Right lung (tissue), 2 donors: ENCODE measurements at regions not wholly inside any gene's neighbourhood (a gene's known extent, or its start where the extent isn't known, plus 50 kb on each side); places are given as distances from the start of the nearest gene placed in this dataset.
A peak's percentile ranks its signal among the peaks of the same experiment; 100 is the strongest.

ENCODE experiments used
- DNase-seq, 2 donors: peaks; one replicate each; pipeline ENCODE4 v3.0.0-alpha.2; 2013

DNA sequence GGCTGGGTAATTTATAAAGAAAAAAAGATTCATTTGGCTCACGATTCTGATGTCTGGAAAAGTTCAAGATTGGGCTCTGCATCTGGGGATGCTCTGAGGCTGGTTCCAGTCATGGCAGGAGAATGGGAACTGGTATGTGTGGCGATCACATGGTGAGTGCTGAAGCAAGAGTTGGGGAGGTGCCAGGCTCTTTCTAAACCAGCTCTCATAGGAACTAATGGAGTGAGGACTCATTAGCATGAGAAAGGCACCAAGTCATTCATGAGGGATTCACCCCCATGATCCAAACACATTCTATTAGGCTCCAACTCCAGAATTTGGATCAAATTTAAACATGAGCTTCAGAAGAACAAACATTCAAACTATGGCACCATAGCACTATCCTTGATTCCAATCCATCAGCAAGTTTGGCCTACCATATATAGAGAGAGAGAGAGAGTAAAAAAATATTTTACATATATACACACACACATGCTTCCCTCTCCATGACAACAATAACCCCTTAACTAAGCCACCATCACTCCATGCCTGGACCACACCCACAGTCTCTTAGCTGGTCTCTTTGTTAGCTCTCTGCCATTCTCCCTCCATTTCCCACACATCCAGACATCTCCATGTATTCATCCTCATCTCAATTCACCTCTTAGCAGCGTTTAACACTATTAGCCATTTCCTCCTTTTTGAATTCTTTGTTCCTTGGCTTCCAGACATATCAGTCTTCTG, 57.9 kb downstream of the NPY start:
- DNase-seq = no peak

DNA sequence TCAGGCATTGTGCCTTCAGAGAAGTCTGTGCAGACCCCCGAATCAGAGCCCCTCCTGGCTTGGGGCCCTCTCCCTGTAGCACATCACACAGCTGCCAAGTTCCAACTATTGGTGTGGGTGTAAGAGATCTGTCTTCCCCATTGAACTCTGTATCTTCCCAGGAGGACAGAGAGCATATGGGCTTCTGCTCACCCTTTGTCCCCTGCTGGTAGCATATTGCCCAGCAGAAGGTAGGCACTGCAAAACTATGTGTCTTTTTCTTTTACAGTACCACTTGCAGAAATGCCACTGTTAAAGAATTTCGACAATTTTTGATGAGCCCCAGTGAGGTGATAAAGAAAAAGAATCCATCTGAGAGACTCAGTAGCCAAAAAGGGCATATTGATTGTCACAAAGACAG, 59.6 kb downstream of the NPY start:
- DNase-seq = no peak

DNA sequence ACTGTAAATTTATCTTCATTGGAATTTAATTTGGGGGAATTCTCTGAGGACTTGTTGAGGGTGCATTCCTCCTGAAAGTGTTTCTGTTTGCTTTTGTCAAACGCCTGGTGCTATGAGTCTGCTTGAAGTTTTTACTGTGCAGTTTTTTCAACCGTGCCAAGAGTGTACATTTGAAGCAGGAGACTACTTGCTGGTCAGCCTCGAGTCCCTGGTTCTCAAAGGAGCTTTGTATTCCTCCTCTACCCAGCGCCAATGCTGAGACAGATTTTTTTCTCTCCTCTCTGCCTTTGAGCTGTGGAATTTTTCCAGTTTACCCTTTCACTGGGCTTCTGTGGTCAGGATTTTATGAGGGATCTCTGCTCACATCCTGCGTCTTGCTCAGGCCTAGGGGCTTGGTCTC, 62.1 kb downstream of the NPY start:
- DNase-seq = no peak

DNA sequence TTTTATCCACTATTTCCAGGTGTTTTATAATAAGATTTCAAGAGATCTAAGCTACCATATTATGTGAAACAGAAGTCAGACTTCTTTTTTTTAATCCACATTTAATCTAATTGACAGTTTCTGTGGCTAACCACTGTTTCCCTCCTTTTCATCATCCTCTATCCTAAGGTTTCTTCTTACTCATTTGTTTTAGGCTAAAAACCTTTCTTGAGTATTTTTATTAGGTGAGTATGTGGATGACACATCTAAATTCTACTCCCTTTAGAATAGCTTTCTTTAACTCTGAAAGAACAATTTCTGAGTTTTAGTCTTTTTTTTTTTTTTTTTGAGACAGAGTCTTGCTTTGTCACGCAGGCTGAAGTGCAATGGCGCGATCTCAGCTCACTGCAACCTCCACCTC, 62.7 kb downstream of the NPY start:
- no peak for DNase-seq

- no peak for DNase-seq
These were observed 65.3 kb downstream of the NPY start for GRCh38 chr7:24349339-24349738.

DNA sequence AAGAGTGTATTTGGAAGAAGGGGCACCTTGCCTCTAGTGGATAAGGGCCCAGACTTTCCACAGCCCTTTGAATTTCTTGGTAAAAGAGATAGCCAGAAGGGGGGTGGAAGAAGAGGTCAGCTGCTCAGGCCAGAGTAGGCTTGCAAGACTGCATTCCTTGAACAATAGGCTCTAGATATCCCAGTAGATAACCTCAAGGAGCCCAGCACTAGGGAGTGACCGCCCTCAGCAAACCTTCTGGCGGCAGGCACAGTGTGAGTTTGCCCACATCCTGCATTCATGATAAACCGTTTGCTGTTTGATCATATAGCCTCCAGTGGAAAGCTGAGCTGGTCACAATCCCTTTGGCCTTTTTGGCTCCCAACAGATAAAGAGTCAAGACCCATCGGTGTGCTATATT, 70.5 kb downstream of the NPY start:
- no peak for DNase-seq

DNA sequence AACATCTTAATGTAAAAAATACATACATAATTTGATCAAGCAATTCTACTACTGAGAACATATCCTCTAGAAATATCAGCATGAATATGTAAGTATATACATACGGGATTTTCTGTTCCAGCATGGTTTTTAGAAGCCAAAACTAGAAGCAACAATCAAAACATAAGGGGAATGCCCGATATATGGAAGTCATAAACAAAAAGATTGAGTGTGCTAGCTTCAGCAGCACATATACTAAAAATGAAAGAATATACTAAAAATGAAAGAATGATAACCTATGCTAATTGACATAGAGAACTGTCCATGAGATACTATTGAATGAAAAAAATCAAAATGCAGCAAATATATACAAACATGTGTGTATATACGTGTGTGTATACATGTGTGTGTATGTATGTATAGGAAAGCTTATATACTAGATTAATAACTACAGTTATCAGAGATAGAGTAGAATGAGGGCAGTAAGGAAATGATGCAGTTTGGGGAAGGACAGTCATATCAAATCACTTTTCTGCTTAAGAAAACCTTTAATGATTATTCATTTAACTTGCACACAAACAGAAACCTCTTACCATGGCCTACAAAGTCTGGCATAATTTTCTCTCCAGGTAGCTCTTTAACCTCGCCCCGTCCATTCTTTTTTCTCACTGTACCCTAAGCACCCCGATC, 72.9 kb downstream of the NPY start:
- no peak for DNase-seq

DNA sequence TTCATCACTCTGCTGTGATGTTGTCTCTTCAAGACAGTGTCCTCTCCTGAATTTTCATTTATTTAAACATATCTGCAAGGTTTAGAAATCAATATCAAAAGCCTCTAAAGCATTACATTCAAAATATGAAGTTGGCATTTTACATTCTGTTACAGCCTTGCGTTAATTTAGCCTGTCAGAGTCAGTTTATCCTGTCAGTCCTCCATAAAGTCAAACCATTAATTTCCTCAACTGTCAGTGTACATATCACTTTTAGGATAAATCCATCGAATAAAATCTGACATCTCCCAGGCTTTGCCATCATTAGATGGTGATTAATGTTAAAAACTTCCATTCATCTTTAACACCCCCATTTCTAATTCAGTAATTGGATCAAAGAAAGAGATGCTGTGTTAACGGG, 77.0 kb downstream of the NPY start:
- no peak for DNase-seq

DNA sequence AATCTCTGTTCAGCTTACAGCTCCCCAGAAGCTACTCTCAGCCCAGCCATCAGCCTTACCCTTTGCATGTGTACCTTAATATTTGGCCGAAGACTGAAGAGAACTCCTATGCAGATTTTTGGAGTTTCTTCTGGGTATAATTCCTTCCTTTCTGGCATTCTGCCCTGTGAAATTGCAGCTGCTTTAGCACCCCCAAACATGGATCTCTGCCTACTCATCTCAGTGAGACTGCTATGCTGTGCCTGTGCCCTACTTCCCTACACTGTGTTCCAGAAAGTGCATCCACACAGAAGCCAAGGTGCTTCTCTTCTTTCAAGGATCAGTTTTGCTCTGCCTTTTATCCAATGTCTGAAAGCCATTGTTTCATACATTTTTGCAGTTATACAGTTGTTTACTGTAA, 81.6 kb downstream of the NPY start:
- no peak for DNase-seq

DNA sequence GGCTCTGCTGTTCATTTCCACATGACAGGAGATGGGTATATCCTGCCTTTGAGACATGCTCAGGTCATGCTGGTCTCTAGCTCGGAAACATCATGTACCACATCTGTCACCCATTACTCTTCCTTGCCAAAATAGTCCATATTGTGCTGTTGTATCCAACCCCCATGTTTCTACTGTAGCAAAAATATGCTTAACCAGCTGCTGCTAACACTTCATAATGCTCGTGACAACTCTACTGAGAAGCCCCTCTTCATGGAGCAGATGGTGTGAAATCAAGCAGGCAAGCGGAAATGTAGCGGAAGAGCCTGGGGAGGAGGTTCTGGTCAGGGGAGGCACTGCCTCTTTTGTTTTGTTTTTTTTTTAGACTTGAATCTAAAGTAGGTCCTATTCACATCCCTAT, 82.9 kb downstream of the NPY start:
- peak in 1 of 2 donors; percentile 26 for DNase-seq

- DNase-seq = no peak
These were observed 84.2 kb downstream of the NPY start for GRCh38 chr7:24368161-24368560.

DNA sequence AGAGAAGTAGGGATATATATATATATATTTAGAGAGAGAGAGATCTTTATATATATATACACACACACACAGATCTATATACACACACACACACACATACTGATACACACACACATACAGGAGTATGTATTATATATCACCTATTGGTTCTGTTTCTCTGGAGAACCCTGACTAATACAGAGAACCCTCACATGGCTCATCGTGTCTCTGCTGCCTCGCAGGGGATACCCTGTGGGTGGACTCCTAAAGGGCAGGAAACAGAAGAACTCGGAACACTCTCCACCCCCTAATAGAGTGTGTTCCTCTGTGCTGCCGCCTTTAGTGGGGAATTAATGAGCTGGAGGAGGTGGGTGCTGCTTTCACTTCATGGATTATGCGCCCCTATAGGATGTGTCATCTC, 86.6 kb downstream of the NPY start:
- no peak for DNase-seq

GRCh38 chr7:24372961-24373955, 89.3 kb downstream of the NPY start:
- no peak for DNase-seq

- no peak for DNase-seq
These were observed 95.1 kb downstream of the NPY start for GRCh38 chr7:24378871-24379616.

DNA sequence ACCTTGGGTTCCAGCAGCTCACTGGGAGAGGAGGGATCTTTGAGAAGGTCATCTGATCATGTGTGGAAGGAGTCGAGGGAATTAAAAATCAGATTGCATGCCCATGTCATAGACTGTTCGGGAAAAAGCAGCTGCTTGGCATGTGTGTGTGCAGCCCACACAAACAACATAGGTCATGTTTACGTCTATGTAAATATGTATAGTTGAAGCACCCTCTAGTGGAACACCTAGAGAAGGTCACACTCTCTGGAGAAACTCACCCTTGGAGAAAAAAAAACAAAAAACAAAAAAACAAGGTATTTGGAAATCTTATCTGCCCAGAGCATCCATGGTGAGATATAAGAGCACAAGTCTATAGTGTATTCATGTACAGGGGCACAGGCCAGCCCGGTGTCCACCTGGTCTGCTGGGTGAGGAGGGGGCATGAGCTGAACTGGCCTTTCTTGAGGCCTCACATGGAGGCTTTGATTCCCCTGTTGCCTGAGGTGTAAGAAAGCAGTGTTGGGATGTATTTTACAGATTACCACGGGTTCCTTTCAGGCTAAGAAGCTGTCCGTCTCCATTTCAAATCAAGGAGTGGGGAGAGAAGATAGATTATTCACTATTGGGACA, 98.0 kb downstream of the NPY start:
- DNase-seq = no peak

- DNase-seq = no peak
These were observed 99.1 kb downstream of the NPY start for GRCh38 chr7:24383055-24383454.

- no peak for DNase-seq
These were observed 100.5 kb downstream of the NPY start for GRCh38 chr7:24384362-24385030.

DNA sequence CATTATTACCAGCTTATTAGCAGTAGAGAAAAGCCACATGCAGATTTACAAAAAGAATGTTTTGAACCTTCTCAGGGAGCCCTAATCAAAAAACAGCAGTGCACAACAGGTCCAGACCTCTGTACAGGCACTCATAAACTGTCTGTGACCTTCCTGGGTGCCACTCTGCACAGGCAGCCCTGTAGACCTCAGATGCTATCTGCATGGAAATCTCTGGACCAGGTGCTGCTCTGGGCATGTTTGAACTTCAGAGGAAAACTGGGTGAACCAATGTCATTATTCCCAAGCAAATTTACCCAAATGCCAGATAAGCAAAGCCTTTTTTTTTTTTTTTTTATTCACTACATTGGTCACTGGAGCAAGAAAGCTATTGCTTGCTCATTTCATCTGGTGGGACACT, 104.2 kb downstream of the NPY start:
- no peak for DNase-seq

GRCh38 chr7:24390376-24391157, 106.6 kb downstream of the NPY start:
- no peak for DNase-seq

DNA sequence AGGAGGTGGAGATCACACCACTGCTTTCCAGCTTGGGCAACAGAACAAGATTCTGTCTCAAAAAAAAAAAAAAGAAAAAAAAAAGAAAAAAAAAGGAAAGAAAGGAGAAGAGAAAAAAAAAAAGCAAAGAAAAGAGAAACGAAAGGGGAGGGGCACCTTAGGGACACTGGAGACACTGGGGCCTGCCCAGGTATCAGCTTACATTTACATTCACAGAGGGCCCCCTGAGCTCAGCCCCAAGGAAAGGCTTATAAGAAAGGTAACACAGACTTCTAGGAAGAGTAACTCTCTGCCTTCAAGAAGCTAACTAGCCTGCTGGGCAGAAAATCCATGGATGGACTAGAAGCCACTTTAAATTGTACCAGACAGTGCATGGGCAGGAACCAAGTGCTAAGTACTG, 108.8 kb downstream of the NPY start:
- no peak for DNase-seq
